IMR-90 (cell line): ENCODE measurements at regions not wholly inside any gene's neighbourhood (a gene's known extent, or its start where the extent isn't known, plus 50 kb on each side); places are given as distances from the start of the nearest gene placed in this dataset.

Experiments used
- ATAC-seq: fragments of 200-7000 bp; cut with Tn5 transposase; 2 replicates; pipeline ENCODE4 v1.9.1; 2020; ENCODE audit warnings: low read depth, mild to moderate bottlenecking, moderate library complexity
- BruUV-seq: library from RNA; stranded (reverse); fragments of 400-500 nt; replicated peaks from 2 replicates; lab custom pipeline; 2021; lab: Mats Ljungman, UMichigan
- CTCF ChIA-PET: fragments of 300-600 bp; formaldehyde crosslinking; extraction: SDS; loops from one replicate; lab custom pipeline; 2021; ENCODE audit warnings: antibody characterized with exemption; lab: Yijun Ruan, JAX
- POLR2A ChIA-PET: fragments of 300-600 bp; sonication (Branson Sonifier 250); formaldehyde crosslinking; loops from one replicate; lab custom pipeline; 2022; ENCODE audit warnings: antibody characterized with exemption; ENCODE audit not compliant: unreplicated experiment; lab: Charles Lee
- DNase-seq: peaks from one replicate; pipeline ENCODE4 v3.0.0; 2013
- H2AFZ ChIP-seq: replicated peaks from 2 replicates; pipeline ENCODE3; 2013; ENCODE audit warnings: low read length, mild to moderate bottlenecking; ENCODE audit not compliant: poor library complexity
- H2AK5ac ChIP-seq: 2 replicates; pipeline ENCODE4 v1.6.1; 2013; ENCODE audit warnings: low read depth, low read length, inconsistent platforms
- H2AK9ac ChIP-seq: replicated peaks from 2 replicates; pipeline ENCODE3; 2013; ENCODE audit warnings: mild to moderate bottlenecking, low read depth, low read length, moderate library complexity; ENCODE audit not compliant: poor library complexity
- H2BK120ac ChIP-seq: 2 replicates; pipeline ENCODE4 v1.6.1; 2013; ENCODE audit warnings: low read depth, low read length, inconsistent platforms
- H2BK15ac ChIP-seq: 3 replicates; pipeline ENCODE4 v1.6.1; 2013; ENCODE audit warnings: low read depth, low read length, inconsistent platforms
- H2BK20ac ChIP-seq: 2 replicates; pipeline ENCODE4 v1.6.1; 2013; ENCODE audit warnings: low read depth, mild to moderate bottlenecking, inconsistent platforms, low read length, moderate library complexity
- H2BK5ac ChIP-seq: 2 replicates; pipeline ENCODE4 v1.6.1; 2013; ENCODE audit warnings: mild to moderate bottlenecking, low read depth, low read length, inconsistent platforms; ENCODE audit not compliant: poor library complexity, severe bottlenecking
- H3K14ac ChIP-seq: replicated peaks from 2 replicates; pipeline ENCODE4 v1.6.1; 2013; ENCODE audit warnings: low read depth, low read length, inconsistent platforms
- H3K18ac ChIP-seq: 2 replicates; pipeline ENCODE4 v1.6.1; 2013; ENCODE audit warnings: low read depth, low read length, control low read depth
- H3K23ac ChIP-seq: 2 replicates; pipeline ENCODE4 v1.6.1; 2013; ENCODE audit warnings: low read depth, low read length, inconsistent platforms
- H3K27ac ChIP-seq: 2 replicates; pipeline ENCODE4 v1.5.1; 2013; ENCODE audit warnings: mild to moderate bottlenecking, control low read depth, low read length; ENCODE audit not compliant: insufficient read depth
- H3K27me3 ChIP-seq: 2 replicates; pipeline ENCODE4 v1.6.1; 2013; ENCODE audit warnings: low read length; ENCODE audit not compliant: control insufficient read depth, insufficient read depth
- H3K36me3 ChIP-seq: 2 replicates; pipeline ENCODE4 v1.6.1; 2013; ENCODE audit warnings: low read length, mixed read lengths; ENCODE audit not compliant: control insufficient read depth, insufficient read depth
- H3K4ac ChIP-seq: 2 replicates; pipeline ENCODE4 v1.6.1; 2013; ENCODE audit warnings: low read depth, low read length, inconsistent platforms
- H3K4me1 ChIP-seq: 2 replicates; pipeline ENCODE4 v1.6.1; 2013; ENCODE audit warnings: low read length, mixed read lengths; ENCODE audit not compliant: control insufficient read depth, insufficient read depth
- H3K4me2 ChIP-seq: 2 replicates; pipeline ENCODE4 v1.6.1; 2013; ENCODE audit warnings: low read depth, mild to moderate bottlenecking, control low read depth, low read length, moderate library complexity
- H3K4me3 ChIP-seq: 2 replicates; pipeline ENCODE4 v1.5.1; 2013; ENCODE audit warnings: low read depth, mild to moderate bottlenecking, control low read depth, low read length, moderate library complexity; ENCODE audit not compliant: insufficient read depth
- H3K56ac ChIP-seq: 2 replicates; pipeline ENCODE4 v1.6.1; 2013; ENCODE audit warnings: low read length, inconsistent platforms; ENCODE audit not compliant: insufficient read depth; ENCODE audit errors: extremely low read depth
- H3K79me1 ChIP-seq, 2 experiments: 2 replicates each; pipeline ENCODE4 v1.6.1; 2013; ENCODE audit warnings: low read length in 2 of 2, inconsistent platforms in 1 of 2, low read depth in 1 of 2
- H3K9ac ChIP-seq: 2 replicates; pipeline ENCODE4 v1.6.1; 2013; ENCODE audit warnings: low read depth, low read length, control low read depth
- H3K9me1 ChIP-seq: 2 replicates; pipeline ENCODE4 v1.6.1; 2013; ENCODE audit warnings: low read length, inconsistent platforms; ENCODE audit not compliant: insufficient read depth
- H3K9me3 ChIP-seq: 2 replicates; pipeline ENCODE4 v1.6.1; 2013; ENCODE audit warnings: low read length; ENCODE audit not compliant: control insufficient read depth, insufficient read depth
- H4K20me1 ChIP-seq: 2 replicates; pipeline ENCODE4 v1.6.1; 2013; ENCODE audit warnings: low read length, inconsistent platforms; ENCODE audit not compliant: insufficient read depth
- H4K5ac ChIP-seq: 2 replicates; pipeline ENCODE4 v1.6.1; 2013; ENCODE audit warnings: mild to moderate bottlenecking, low read depth, low read length, control low read depth
- H4K8ac ChIP-seq, 2 experiments: 2 replicates each; pipeline ENCODE4 v1.6.1; 2013; ENCODE audit warnings: low read depth in 2 of 2, low read length in 2 of 2, control low read depth in 1 of 2, inconsistent platforms in 1 of 2
- H4K91ac ChIP-seq: 2 replicates; pipeline ENCODE4 v1.6.1; 2013; ENCODE audit warnings: low read depth, low read length, inconsistent platforms; ENCODE audit not compliant: insufficient read depth
- BHLHE40 ChIP-seq: fragments of 150-350 bp; IDR thresholded peaks from 2 replicates; pipeline ENCODE4 v1.6.1; 2016; ENCODE audit warnings: mild to moderate bottlenecking, low read depth, low read length
- CEBPB ChIP-seq: IDR thresholded peaks from 2 replicates; pipeline ENCODE4 v1.6.1; 2012; ENCODE audit warnings: low read depth, low read length, improper control_type of control experiment
- RAD21 ChIP-seq: IDR thresholded peaks from 2 replicates; pipeline ENCODE4 v1.6.1; 2012; ENCODE audit warnings: low read length, improper control_type of control experiment
- RFX5 ChIP-seq: IDR thresholded peaks from 2 replicates; pipeline ENCODE4 v1.8.0; 2012; ENCODE audit warnings: low read depth, mild to moderate bottlenecking, low read length, moderate library complexity
- SMC3 ChIP-seq: fragments of 150-350 bp; IDR thresholded peaks from 2 replicates; pipeline ENCODE4 v1.6.1; 2016; ENCODE audit warnings: low read depth, mild to moderate bottlenecking, antibody characterized with exemption, low read length, moderate library complexity
- WGBS, 2 experiments: methylation state at CpG; one replicate each; pipeline versions ENCODE4 v1.1.5 to v1.1.7; 2013; ENCODE audit warnings: missing lambda C conversion rate in 2 of 2; ENCODE audit not compliant: insufficient read length in 1 of 2; ENCODE audit errors: extremely low coverage in 2 of 2; 5-methylcytosine and 5-hydroxymethylcytosine counted together
- dilution Hi-C: fragments of 300-500 bp; cut with HindIII; formaldehyde crosslinking; loops from one replicate; pipeline ENCODE4 v1.14.3; 2018; ENCODE audit warnings: low sequenced_read_pairs; ENCODE audit not compliant: unreplicated experiment
- in situ Hi-C: fragments of 300-500 bp; cut with MboI; formaldehyde crosslinking; loops from 3 replicates; pipeline ENCODE4 v1.14.3; 2019; ENCODE audit warnings: low sequenced_read_pairs, inconsistent platforms, mixed read lengths
- intact Hi-C: fragments of 100-400 bp; cut with micrococcal nuclease; formaldehyde crosslinking; loops from 2 replicates; pipeline ENCODE4 v1.10.0; 2022
- TF ChIP-seq, protein P1 (sequence below): fragments of 150-350 bp; IDR thresholded peaks from 2 replicates; pipeline ENCODE4 v1.6.1; 2016; ENCODE audit warnings: low read depth, mild to moderate bottlenecking, low read length, moderate library complexity, borderline replicate concordance
- TF ChIP-seq, protein P2 (sequence below): conservative IDR thresholded peaks from 2 replicates; pipeline ENCODE4 v1.5.1; 2012; ENCODE audit warnings: mild to moderate bottlenecking, low read depth, low read length, improper control_type of control experiment

DNA sequence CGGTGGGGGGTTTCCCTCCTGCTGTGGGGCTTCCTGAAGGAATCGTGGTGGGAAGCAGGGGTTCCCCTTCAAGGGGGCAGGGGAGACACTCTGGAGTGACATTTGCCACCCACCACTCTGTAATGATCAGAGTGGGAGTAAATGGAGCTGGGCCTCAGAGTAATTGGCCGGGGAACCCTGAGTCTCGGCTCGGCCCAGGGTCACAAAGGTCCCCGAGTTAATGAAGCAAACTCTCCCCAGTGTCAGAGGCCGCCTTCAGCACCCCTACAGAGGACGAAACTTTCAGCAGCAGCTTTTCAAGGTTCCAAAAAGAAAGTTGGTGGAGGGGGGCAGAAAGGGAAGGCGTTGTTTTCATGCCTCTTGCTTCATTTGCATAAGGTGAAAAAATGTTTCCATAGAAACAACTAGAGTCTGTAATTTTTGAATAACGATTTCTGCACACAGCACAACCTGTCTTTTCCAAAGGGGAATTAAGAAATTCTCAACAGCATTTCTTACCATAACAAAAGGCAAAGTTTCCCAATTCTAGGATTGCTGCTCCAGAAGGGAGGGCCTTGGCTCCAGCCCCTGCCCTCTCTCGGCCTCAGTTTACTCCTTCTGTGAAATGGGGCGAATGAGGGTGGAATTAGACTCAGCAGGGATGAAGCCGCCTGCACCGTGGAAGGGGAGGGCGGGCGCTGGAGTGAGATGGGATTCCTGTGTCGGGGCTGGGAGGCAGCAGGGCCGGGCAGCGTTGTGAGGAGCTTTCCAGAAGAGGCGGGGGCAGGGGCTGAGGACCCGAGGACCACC is 67.0 kb upstream of the BEGAIN start (continued):
- no peak for TF ChIP-seq RFX5

DNA sequence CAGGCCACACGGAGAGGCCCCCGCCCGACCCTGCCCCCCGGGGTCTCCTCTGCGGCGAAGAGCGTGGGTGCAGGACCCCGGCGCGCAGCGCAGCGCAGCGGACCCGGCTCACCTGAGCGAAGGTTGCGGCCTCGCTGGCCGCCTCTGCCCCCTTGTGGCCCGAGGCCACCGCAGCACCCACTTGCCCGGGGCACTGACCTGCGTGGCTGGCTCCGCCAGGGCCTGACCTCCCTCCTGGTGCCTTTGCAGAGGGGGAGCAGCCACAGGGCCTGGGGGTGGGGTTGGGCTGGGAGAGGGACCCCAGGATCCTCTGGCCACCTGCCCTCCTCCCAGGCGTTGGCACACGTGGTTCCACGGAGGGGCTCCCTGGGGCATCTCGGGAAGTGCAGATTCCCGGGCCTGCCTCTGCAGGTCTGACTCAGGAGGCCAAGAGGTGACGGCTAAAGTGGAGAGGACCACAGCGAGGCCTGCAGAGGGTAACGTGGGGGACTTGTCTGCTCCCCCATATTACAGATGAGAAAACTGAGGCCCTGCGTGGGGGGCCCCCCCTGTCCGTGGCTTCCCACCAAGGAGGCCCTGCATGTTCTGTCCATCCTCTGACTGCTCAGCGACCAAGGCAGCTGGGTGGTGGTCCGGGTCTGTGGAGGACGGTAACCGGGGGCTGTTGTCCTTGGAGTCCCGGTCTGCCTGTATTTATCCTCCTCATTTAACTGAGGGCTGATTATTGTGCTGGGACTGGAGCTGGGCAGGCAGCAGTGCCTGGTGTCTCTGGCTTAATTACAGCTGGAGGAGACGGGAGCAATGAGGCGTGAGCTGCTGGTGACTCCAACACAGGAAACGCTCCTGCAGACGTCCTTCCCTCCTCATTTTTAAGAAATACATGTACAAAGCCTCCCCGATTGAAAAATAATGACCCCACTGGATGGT is 67.9 kb upstream of the BEGAIN start:
- Histone ChIP-seq H3K79me1 (no peaks in the 10 kb centered on the region), H3K36me3 (no peaks in the 10 kb centered on the region), H4K5ac (no peak overlapping the region), H3K9me1 (no peaks in the 10 kb centered on the region; the same call in 1 of the 2 replicates), H4K8ac (no peak overlapping the region), H3K56ac (no peak overlapping the region), H2BK120ac (no peak overlapping the region), H4K20me1 (no peaks in the 10 kb centered on the region), H3K14ac (no peak overlapping the region), H3K27me3 (peaks cover 25% of the 10 kb centered on the region), H3K23ac (no peak overlapping the region), H3K4me3 (no peak overlapping the region), H3K9ac (no peak overlapping the region), H3K4me2 (no peak overlapping the region), H3K4me1 (peaks cover 7% of the 10 kb centered on the region; the same call in 1 of the 2 replicates), H3K9me3 (no peaks in the 10 kb centered on the region), H2BK5ac (no peak overlapping the region), H2BK15ac (no peak overlapping the region), H3K27ac (no peak overlapping the region), H2BK20ac (no peak overlapping the region), H3K18ac (no peak overlapping the region), H2AFZ (peak overlapping the region; percentile 51), H2AK5ac (no peak overlapping the region), H2AK9ac (peak overlapping the region; percentile 42), H4K91ac (no peak overlapping the region), H3K4ac (no peak overlapping the region)
- intact Hi-C loops (no loop called here), dilution Hi-C loops (no loop called here), in situ Hi-C loops (no loop called here)
- TF ChIP-seq BHLHE40 (no peak), RAD21 (peak; percentile 49), SMC3 (peak; percentile 44), CEBPB (no peak)
- TF ChIP-seq, protein P1, sequence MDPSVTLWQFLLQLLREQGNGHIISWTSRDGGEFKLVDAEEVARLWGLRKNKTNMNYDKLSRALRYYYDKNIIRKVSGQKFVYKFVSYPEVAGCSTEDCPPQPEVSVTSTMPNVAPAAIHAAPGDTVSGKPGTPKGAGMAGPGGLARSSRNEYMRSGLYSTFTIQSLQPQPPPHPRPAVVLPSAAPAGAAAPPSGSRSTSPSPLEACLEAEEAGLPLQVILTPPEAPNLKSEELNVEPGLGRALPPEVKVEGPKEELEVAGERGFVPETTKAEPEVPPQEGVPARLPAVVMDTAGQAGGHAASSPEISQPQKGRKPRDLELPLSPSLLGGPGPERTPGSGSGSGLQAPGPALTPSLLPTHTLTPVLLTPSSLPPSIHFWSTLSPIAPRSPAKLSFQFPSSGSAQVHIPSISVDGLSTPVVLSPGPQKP: no peak
- TF ChIP-seq, protein P2, sequence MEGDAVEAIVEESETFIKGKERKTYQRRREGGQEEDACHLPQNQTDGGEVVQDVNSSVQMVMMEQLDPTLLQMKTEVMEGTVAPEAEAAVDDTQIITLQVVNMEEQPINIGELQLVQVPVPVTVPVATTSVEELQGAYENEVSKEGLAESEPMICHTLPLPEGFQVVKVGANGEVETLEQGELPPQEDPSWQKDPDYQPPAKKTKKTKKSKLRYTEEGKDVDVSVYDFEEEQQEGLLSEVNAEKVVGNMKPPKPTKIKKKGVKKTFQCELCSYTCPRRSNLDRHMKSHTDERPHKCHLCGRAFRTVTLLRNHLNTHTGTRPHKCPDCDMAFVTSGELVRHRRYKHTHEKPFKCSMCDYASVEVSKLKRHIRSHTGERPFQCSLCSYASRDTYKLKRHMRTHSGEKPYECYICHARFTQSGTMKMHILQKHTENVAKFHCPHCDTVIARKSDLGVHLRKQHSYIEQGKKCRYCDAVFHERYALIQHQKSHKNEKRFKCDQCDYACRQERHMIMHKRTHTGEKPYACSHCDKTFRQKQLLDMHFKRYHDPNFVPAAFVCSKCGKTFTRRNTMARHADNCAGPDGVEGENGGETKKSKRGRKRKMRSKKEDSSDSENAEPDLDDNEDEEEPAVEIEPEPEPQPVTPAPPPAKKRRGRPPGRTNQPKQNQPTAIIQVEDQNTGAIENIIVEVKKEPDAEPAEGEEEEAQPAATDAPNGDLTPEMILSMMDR: peak; percentile 40
- WGBS, 2 experiments: 22% methylated on average over 7 of the region's 43 CpGs; no CpG with 5 or more reads in 1 of the 2 experiments
- no peak for DNase-seq
- ATAC-seq: peak; percentile 40; the same call in 1 of the 2 replicates
- POLR2A ChIA-PET: no interaction called here
- BruUV-seq: no TSS peak
- CTCF ChIA-PET: interaction anchor here (1.2 to 2.1 kb wide), 2 partner anchors 9 to 238 kb away, joined by 3 to 7 read pairs; no protein-coding TSS in a partner anchor
